ENCODE measurements at regions not wholly inside any gene's neighbourhood (a gene's known extent, or its start where the extent isn't known, plus 50 kb on each side); places are given as distances from the start of the nearest gene placed in this dataset.

DNA sequence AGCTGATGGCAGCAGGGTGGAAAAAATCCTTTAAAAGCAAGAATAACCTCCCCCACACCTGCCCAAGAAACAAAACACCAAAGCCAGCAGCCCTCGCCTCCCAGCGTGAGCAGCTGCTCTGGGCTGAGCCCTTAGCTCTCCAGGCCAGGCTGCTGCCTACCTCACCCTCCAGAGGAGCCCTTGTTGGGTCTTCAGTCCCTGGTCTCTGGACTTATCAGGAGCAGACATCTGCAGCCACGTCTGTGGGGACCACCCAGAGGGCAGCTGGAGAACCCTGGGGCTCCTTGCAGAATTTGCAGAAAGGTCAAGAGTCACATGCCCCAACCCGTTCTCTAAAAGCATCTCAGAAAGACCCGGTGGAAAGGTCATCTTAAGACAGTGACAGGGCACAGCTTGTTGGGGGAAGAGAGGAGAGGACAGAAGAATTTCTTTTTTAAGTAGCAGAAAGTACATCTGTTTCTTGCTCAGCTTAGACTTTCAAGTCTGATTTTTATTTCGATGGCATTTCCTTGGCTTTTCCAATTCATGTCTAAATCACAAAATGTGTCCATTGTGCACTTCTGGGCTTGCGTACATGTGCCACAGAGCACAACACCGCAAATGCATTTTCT is 425.7 kb upstream of the NFE2L3 start:
- TF ChIP-seq, protein P1, sequence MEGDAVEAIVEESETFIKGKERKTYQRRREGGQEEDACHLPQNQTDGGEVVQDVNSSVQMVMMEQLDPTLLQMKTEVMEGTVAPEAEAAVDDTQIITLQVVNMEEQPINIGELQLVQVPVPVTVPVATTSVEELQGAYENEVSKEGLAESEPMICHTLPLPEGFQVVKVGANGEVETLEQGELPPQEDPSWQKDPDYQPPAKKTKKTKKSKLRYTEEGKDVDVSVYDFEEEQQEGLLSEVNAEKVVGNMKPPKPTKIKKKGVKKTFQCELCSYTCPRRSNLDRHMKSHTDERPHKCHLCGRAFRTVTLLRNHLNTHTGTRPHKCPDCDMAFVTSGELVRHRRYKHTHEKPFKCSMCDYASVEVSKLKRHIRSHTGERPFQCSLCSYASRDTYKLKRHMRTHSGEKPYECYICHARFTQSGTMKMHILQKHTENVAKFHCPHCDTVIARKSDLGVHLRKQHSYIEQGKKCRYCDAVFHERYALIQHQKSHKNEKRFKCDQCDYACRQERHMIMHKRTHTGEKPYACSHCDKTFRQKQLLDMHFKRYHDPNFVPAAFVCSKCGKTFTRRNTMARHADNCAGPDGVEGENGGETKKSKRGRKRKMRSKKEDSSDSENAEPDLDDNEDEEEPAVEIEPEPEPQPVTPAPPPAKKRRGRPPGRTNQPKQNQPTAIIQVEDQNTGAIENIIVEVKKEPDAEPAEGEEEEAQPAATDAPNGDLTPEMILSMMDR (IDR thresholded peaks at IDR 0.05), result no peak
- no peak for TF ChIP-seq POLR2A (IDR thresholded peaks at IDR 0.05)
